Embryonic facial prominence (tissue), 1 donor: ENCODE measurements at regions not wholly inside any gene's neighbourhood (a gene's known extent, or its start where the extent isn't known, plus 50 kb on each side); places are given as distances from the start of the nearest gene placed in this dataset.
"Not testable (repeated sequence)": the region's sequence is repeated elsewhere in the genome, so short reads cannot be mapped to it uniquely, and the experiment has no call there.

Experiments
- DNase-seq: peaks from one replicate; pipeline ENCODE4 v3.0.0-alpha.2; 2016; ENCODE audit errors: extremely low spot score

DNA sequence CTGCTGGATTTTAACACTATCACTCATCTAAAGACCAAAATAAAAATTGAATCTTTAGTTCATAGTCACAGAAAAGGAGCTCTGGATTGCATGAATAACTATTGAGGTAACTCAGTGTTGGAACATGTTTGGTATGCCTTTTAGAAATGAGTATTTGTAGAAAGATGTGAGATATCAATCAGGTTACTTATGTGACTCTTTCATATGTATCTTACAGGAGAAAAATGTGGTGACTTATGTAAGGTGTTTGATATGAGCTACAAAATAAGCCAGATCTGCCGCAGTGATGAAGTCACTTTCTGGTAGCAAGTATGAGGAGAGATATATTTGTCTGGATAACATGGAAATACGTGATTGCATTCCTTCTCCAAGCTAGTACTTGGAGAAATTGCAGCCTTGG is 1653.3 kb upstream of the PCDH7 start:
- DNase-seq: no peak

- no peak for DNase-seq
These were observed 1646.6 kb upstream of the PCDH7 start for GRCh38 chr4:29073571-29073970.

GRCh38 chr4:29075366-29075765 is 1644.8 kb upstream of the PCDH7 start:
- no peak for DNase-seq

DNA sequence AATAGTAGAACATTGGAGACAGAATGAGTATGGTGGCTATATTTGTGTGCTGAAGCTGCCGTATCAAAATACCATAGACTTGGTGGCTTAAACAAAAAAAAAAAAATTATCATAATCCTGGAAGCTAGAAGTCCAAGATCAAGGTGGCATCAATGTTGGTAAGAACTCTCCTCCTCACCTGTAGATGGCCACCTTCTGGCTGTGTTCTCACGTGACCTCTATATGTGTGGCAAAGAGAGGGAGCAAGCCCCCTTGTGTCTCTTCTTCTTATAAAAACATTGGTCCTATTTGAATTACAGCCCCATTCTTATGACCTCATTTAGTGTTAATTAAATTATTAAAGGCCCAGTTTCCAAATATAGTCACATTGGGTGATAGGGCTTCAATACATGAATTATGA is 1640.9 kb upstream of the PCDH7 start:
- DNase-seq: no peak

GRCh38 chr4:29081234-29081955 is 1638.8 kb upstream of the PCDH7 start:
- no peak for DNase-seq

DNA sequence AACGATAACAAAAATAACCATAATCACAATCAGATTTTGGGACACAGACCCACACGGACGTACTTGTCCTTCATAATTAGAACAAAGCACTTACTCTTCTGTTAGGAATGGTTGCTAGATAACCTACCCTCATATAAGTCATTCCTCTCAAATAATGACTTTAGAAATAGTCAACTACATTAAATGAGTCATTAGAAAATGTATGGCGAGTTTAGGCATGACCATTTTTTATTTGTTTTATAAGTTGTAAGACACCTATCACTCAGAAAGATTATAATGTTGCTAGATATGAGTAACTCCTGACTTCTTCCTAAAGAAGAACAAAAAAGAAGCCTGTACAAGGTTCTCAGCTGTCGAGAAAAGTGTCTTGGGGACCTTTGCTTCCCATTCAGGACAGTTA is 1637.5 kb upstream of the PCDH7 start:
- no peak for DNase-seq

GRCh38 chr4:29085748-29086147 is 1634.4 kb upstream of the PCDH7 start:
- DNase-seq: no peak

DNA sequence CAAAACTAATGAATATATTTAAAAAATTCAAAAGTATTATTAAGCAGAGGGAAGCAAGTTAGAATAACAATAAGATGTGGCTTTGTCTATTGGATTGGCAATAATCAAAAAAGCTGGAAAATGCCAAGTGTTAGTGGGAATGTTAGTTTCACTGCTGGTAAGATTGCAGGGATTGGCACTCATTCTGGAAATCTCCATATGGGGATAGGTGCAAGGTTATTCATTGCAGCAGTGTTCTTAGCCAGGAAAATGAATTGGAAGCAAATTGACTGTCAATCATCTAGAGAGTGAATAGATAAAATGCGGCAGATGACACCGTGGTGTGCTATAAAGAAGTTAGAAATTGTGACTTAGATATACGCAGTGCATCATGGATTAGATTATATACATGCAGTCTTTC is 1615.5 kb upstream of the PCDH7 start:
- no peak for DNase-seq

DNA sequence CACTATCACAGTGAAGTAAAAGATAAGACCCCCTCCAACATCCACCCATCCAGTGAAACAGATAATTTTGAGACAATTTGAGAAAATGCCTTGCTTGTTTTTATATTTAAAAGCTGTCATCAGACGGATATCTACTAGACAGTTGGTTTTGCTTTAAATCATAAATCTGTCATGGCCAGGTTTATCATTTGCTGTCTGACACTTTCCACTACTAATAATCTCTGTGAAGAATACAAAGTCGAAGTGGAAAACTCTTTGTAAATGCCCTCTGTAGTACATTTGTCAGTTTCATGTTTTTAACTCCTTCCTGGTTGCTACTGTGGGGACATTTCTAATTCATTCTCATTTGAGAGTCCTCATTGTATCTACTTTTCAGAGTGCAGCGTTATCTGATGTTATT is 1606.2 kb upstream of the PCDH7 start:
- no peak for DNase-seq

DNA sequence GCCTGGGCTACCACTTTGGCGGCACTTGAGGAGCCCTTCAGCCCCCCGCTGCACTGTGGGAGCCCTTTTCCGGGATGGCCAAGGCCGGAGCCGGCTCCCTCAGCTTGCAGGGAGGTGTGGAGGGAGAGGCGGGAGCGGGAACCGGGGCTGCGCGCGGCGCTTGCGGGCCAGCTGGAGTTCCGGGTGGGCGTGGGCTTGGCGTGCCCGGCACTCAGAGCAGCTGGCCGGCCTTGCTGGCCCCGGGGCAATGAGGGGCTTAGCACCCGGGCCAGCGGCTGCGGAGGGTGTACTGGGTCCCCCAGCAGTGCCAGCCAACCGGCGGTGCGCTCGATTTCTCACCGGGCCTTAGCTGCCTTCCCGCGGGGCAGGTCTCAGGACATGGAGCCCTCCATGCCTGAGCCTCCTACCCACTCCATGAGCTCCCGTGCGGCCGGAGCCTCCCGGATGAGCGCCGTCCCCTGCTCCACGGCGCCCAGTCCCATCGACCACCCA is 1602.9 kb upstream of the PCDH7 start:
- DNase-seq: not testable (repeated sequence)

GRCh38 chr4:29121586-29121985 is 1598.6 kb upstream of the PCDH7 start:
- DNase-seq: no peak

GRCh38 chr4:29128810-29129209 is 1591.4 kb upstream of the PCDH7 start:
- no peak for DNase-seq

- DNase-seq: no peak
These were observed 1588.9 kb upstream of the PCDH7 start for GRCh38 chr4:29131304-29131703.

- DNase-seq: no peak
These were observed 1577.5 kb upstream of the PCDH7 start for GRCh38 chr4:29142708-29143107.

GRCh38 chr4:29151584-29151983 is 1568.6 kb upstream of the PCDH7 start:
- DNase-seq: no peak

- DNase-seq: no peak
These were observed 1566.5 kb upstream of the PCDH7 start for GRCh38 chr4:29153642-29154041.

GRCh38 chr4:29175291-29175690 is 1544.9 kb upstream of the PCDH7 start:
- no peak for DNase-seq

- DNase-seq: no peak
These were observed 1521.1 kb upstream of the PCDH7 start for GRCh38 chr4:29199025-29199424.

GRCh38 chr4:29199485-29199884 is 1520.7 kb upstream of the PCDH7 start:
- no peak for DNase-seq

- no peak for DNase-seq
These were observed 1507.1 kb upstream of the PCDH7 start for GRCh38 chr4:29213020-29213419.

GRCh38 chr4:29220761-29221160 is 1499.4 kb upstream of the PCDH7 start:
- DNase-seq: no peak

GRCh38 chr4:29224911-29225310 is 1495.3 kb upstream of the PCDH7 start:
- DNase-seq: no peak

DNA sequence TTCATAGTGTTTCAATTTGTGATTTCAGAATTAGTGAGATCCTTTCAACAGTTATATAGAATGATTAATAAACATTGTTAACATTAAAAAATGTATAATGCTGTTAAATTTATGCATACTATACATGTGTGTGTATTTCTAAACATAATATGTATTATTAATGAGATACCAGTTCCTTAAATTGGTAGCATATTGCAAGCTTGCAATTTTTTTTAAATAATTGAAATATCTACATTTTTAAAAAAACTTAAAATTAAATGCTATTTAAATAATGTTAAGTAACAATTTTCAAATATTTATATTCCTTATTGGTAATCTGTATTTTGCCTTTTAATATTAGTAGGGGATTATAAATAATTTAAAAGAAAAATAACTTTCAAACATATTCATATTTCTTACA is 1479.5 kb upstream of the PCDH7 start:
- no peak for DNase-seq

- no peak for DNase-seq
These were observed 1477.1 kb upstream of the PCDH7 start for GRCh38 chr4:29243054-29243453.
